ENCODE measurements at regions not wholly inside any gene's neighbourhood (a gene's known extent, or its start where the extent isn't known, plus 50 kb on each side); places are given as distances from the start of the nearest gene placed in this dataset.

DNA sequence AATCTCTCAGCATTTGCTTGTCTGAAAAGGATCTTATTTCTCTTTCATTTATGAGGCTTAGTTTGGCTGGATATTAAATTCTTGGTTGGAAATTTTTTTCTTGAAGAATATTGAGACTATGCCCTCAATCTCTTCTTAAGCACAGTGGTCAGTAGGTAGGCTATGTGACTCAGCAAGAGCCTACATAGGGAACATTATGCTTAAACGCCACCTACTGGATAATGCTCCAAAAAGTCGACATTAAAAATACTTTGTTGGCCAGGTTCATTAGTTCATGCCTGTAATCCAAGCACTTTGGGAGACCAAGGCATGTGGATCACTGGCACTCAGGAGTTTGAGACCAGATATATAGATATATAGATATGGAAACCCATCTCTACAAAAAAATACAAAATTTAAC is 678.0 kb upstream of the USP24 start:
- Histone ChIP-seq H3K27me3 (ENCODE audit: control insufficient read depth in 1 of 2, insufficient read depth in 2 of 2, low read length in 1 of 2) (no peaks in the 10 kb centered on the region), H3K9me3 (ENCODE audit: control insufficient read depth, low read length) (peaks cover 1% of the 10 kb centered on the region), H3K36me3 (ENCODE audit: control insufficient read depth in 1 of 2, insufficient read depth in 2 of 2, low read length in 1 of 2) (no peaks in the 10 kb centered on the region), H3K4me3 (ENCODE audit: low read length in 2 of 2) (no peak overlapping the region), H3K27ac (ENCODE audit: low read depth in 1 of 2, low read length in 2 of 2) (no peak overlapping the region), H3K4me1 (ENCODE audit: control insufficient read depth in 1 of 2, insufficient read depth in 2 of 2, low read length in 2 of 2) (no peaks in the 10 kb centered on the region)
- no peak for ATAC-seq (ENCODE audit: low FRiP score)
- 22 to 28% methylated on average over 2 of the region's 2 CpGs for WGBS, 2 donors
- DNase-seq = no peak
- intact Hi-C loops (cut with DNase I) = no loop called here

- Histone ChIP-seq H3K4me3 (ENCODE audit: low read length in 2 of 2) (no peak overlapping the region), H3K9me3 (ENCODE audit: control insufficient read depth, low read length) (peaks cover 1% of the 10 kb centered on the region), H3K4me1 (ENCODE audit: control insufficient read depth in 1 of 2, insufficient read depth in 2 of 2, low read length in 2 of 2) (no peaks in the 10 kb centered on the region), H3K27me3 (ENCODE audit: control insufficient read depth in 1 of 2, insufficient read depth in 2 of 2, low read length in 1 of 2) (no peaks in the 10 kb centered on the region), H3K36me3 (ENCODE audit: control insufficient read depth in 1 of 2, insufficient read depth in 2 of 2, low read length in 1 of 2) (no peaks in the 10 kb centered on the region), H3K27ac (ENCODE audit: low read depth in 1 of 2, low read length in 2 of 2) (no peak overlapping the region)
- DNase-seq (no peak), ATAC-seq (ENCODE audit: low FRiP score) (no peak)
- 97 to 100% methylated on average over 3 of the region's 3 CpGs for WGBS, 2 donors
- intact Hi-C loops (cut with DNase I) = no loop called here
Observed at GRCh38 chr1:55888685-55889317, 673.6 kb upstream of the USP24 start.

GRCh38 chr1:55886856-55887712 is 671.9 kb upstream of the USP24 start:
- ATAC-seq (ENCODE audit: low FRiP score) = no peak
- no peak for DNase-seq
- H3K27ac ChIP-seq (ENCODE audit: low read depth in 1 of 2, low read length in 2 of 2) = no peak overlapping the region
- H3K27me3 ChIP-seq (ENCODE audit: control insufficient read depth in 1 of 2, insufficient read depth in 2 of 2, low read length in 1 of 2) = no peaks in the 10 kb centered on the region
- no peaks in the 10 kb centered on the region for H3K9me3 ChIP-seq (ENCODE audit: control insufficient read depth, low read length)
- H3K4me1 ChIP-seq (ENCODE audit: control insufficient read depth in 1 of 2, insufficient read depth in 2 of 2, low read length in 2 of 2) = no peaks in the 10 kb centered on the region
- H3K36me3 ChIP-seq (ENCODE audit: control insufficient read depth in 1 of 2, insufficient read depth in 2 of 2, low read length in 1 of 2) = no peaks in the 10 kb centered on the region
- H3K4me3 ChIP-seq (ENCODE audit: low read length in 2 of 2) = no peak overlapping the region
- intact Hi-C loops (cut with DNase I) = no loop called here
- WGBS, 2 donors = 82 to 88% methylated on average over 4 of the region's 4 CpGs

- no peaks in the 10 kb centered on the region for H3K4me1 ChIP-seq (ENCODE audit: control insufficient read depth in 1 of 2, insufficient read depth in 2 of 2, low read length in 2 of 2)
- no peaks in the 10 kb centered on the region for H3K9me3 ChIP-seq (ENCODE audit: control insufficient read depth, low read length)
- no peaks in the 10 kb centered on the region for H3K36me3 ChIP-seq (ENCODE audit: control insufficient read depth in 1 of 2, insufficient read depth in 2 of 2, low read length in 1 of 2)
- 97% methylated on average over 2 of the region's 2 CpGs for WGBS, 2 donors
- ATAC-seq (ENCODE audit: low FRiP score) (no peak), DNase-seq (no peak)
- no peak overlapping the region for H3K27ac ChIP-seq (ENCODE audit: low read depth in 1 of 2, low read length in 2 of 2)
- intact Hi-C loops (cut with DNase I) = no loop called here
- no peaks in the 10 kb centered on the region for H3K27me3 ChIP-seq (ENCODE audit: control insufficient read depth in 1 of 2, insufficient read depth in 2 of 2, low read length in 1 of 2)
- H3K4me3 ChIP-seq (ENCODE audit: low read length in 2 of 2) = no peak overlapping the region
Observed at GRCh38 chr1:55885619-55886018, 670.5 kb upstream of the USP24 start.

GRCh38 chr1:55882931-55883330 is 667.8 kb upstream of the USP24 start:
- no peaks in the 10 kb centered on the region for H3K9me3 ChIP-seq (ENCODE audit: control insufficient read depth, low read length)
- no peak for DNase-seq
- H3K27me3 ChIP-seq (ENCODE audit: control insufficient read depth in 1 of 2, insufficient read depth in 2 of 2, low read length in 1 of 2) = no peaks in the 10 kb centered on the region
- WGBS, 2 donors = 77 to 90% methylated on average over 6 of the region's 6 CpGs
- no peak for ATAC-seq (ENCODE audit: low FRiP score)
- H3K27ac ChIP-seq (ENCODE audit: low read depth in 1 of 2, low read length in 2 of 2) = no peak overlapping the region
- no peaks in the 10 kb centered on the region for H3K36me3 ChIP-seq (ENCODE audit: control insufficient read depth in 1 of 2, insufficient read depth in 2 of 2, low read length in 1 of 2)
- H3K4me3 ChIP-seq (ENCODE audit: low read length in 2 of 2) = no peak overlapping the region
- H3K4me1 ChIP-seq (ENCODE audit: control insufficient read depth in 1 of 2, insufficient read depth in 2 of 2, low read length in 2 of 2) = no peaks in the 10 kb centered on the region
- intact Hi-C loops (cut with DNase I) = no loop called here

GRCh38 chr1:55879346-55879745 is 664.2 kb upstream of the USP24 start:
- ATAC-seq (ENCODE audit: low FRiP score) (no peak), DNase-seq (no peak)
- Histone ChIP-seq H3K4me1 (ENCODE audit: control insufficient read depth in 1 of 2, insufficient read depth in 2 of 2, low read length in 2 of 2) (peaks cover 3 to 7% of the 10 kb centered on the region in 2 donors), H3K9me3 (ENCODE audit: control insufficient read depth, low read length) (no peaks in the 10 kb centered on the region), H3K27me3 (ENCODE audit: control insufficient read depth in 1 of 2, insufficient read depth in 2 of 2, low read length in 1 of 2) (no peaks in the 10 kb centered on the region), H3K36me3 (ENCODE audit: control insufficient read depth in 1 of 2, insufficient read depth in 2 of 2, low read length in 1 of 2) (no peaks in the 10 kb centered on the region), H3K27ac (ENCODE audit: low read depth in 1 of 2, low read length in 2 of 2) (no peak overlapping the region), H3K4me3 (ENCODE audit: low read length in 2 of 2) (no peak overlapping the region)
- WGBS, 2 donors = 95 to 97% methylated on average over 11 of the region's 11 CpGs
- intact Hi-C loops (cut with DNase I) = no loop called here

GRCh38 chr1:55877437-55878232 is 662.5 kb upstream of the USP24 start:
- no peak for DNase-seq
- Histone ChIP-seq H3K27me3 (ENCODE audit: control insufficient read depth in 1 of 2, insufficient read depth in 2 of 2, low read length in 1 of 2) (no peaks in the 10 kb centered on the region), H3K27ac (ENCODE audit: low read depth in 1 of 2, low read length in 2 of 2) (no peak overlapping the region), H3K4me1 (ENCODE audit: control insufficient read depth in 1 of 2, insufficient read depth in 2 of 2, low read length in 2 of 2) (peaks cover 3 to 7% of the 10 kb centered on the region in 2 donors), H3K9me3 (ENCODE audit: control insufficient read depth, low read length) (no peaks in the 10 kb centered on the region), H3K4me3 (ENCODE audit: low read length in 2 of 2) (no peak overlapping the region), H3K36me3 (ENCODE audit: control insufficient read depth in 1 of 2, insufficient read depth in 2 of 2, low read length in 1 of 2) (no peaks in the 10 kb centered on the region)
- intact Hi-C loops (cut with DNase I) = no loop called here
- 83 to 87% methylated on average over 6 of the region's 6 CpGs for WGBS, 2 donors
- no peak for ATAC-seq (ENCODE audit: low FRiP score)

- peaks cover 3 to 7% of the 10 kb centered on the region in 2 donors for H3K4me1 ChIP-seq (ENCODE audit: control insufficient read depth in 1 of 2, insufficient read depth in 2 of 2, low read length in 2 of 2)
- intact Hi-C loops (cut with DNase I) = no loop called here
- no peaks in the 10 kb centered on the region for H3K36me3 ChIP-seq (ENCODE audit: control insufficient read depth in 1 of 2, insufficient read depth in 2 of 2, low read length in 1 of 2)
- ATAC-seq (ENCODE audit: low FRiP score) (no peak), DNase-seq (peak in 1 of 2 donors; percentile 56)
- H3K9me3 ChIP-seq (ENCODE audit: control insufficient read depth, low read length) = no peaks in the 10 kb centered on the region
- H3K4me3 ChIP-seq (ENCODE audit: low read length in 2 of 2) = no peak overlapping the region
- 11 to 17% methylated on average over 1 of the region's 1 CpG for WGBS, 2 donors
- no peaks in the 10 kb centered on the region for H3K27me3 ChIP-seq (ENCODE audit: control insufficient read depth in 1 of 2, insufficient read depth in 2 of 2, low read length in 1 of 2)
- no peak overlapping the region for H3K27ac ChIP-seq (ENCODE audit: low read depth in 1 of 2, low read length in 2 of 2)
Observed at GRCh38 chr1:55876276-55877060, 661.3 kb upstream of the USP24 start.

Data from aorta (tissue), 5 donors.